Suprapubic skin (tissue), 4 donors: ENCODE measurements at regions not wholly inside any gene's neighbourhood (a gene's known extent, or its start where the extent isn't known, plus 50 kb on each side); places are given as distances from the start of the nearest gene placed in this dataset.

ENCODE experiments used
- CTCF ChIP-seq, 2 donors: fragments of 200-600 bp in 1 of 2; fragments of 450-650 bp in 1 of 2; sonication (generic) in 1 of 2; IDR thresholded peaks; one replicate each; pipeline ENCODE4 v1.5.1; 2016 to 2019; ENCODE audit warnings: antibody characterized with exemption in 2 of 2, mild to moderate bottlenecking in 1 of 2, moderate library complexity in 1 of 2
- EP300 ChIP-seq: sonication (generic); formaldehyde crosslinking; IDR thresholded peaks from one replicate; pipeline ENCODE4 v1.6.1; 2017; ENCODE audit warnings: antibody characterized with exemption
- POLR2AphosphoS5 ChIP-seq, 3 donors: sonication (generic); formaldehyde crosslinking; IDR thresholded peaks; one replicate each; pipeline ENCODE4 v1.6.1; 2017; ENCODE audit warnings: antibody characterized with exemption in 3 of 3

GRCh38 chr6:54716010-54716409, 130.6 kb upstream of the FAM83B start:
- TF ChIP-seq CTCF (IDR thresholded peaks at IDR 0.05), result no peak
- TF ChIP-seq POLR2AphosphoS5 (IDR thresholded peaks at IDR 0.05), result no peak
- TF ChIP-seq EP300, result no peak
